ENCODE measurements at regions not wholly inside any gene's neighbourhood (a gene's known extent, or its start where the extent isn't known, plus 50 kb on each side); places are given as distances from the start of the nearest gene placed in this dataset.
"Not testable (repeated sequence)": the region's sequence is repeated elsewhere in the genome, so short reads cannot be mapped to it uniquely, and the experiment has no call there.

- Mint-ChIP-seq H3K9me3 (peaks cover 9% of the 10 kb centered on the region), H3K4me3 (no peak overlapping the region)
Observed at GRCh38 chr17:52979921-52980320, 821.4 kb upstream of the CA10 start.

GRCh38 chr17:52965856-52966255, 807.3 kb upstream of the CA10 start:
- Mint-ChIP-seq H3K36me3 (ENCODE audit: low read depth) (no peaks in the 10 kb centered on the region), H3K27me3 (no peaks in the 10 kb centered on the region), H3K9me3 (peaks cover 16% of the 10 kb centered on the region), H3K4me1 (ENCODE audit: low read depth) (no peaks in the 10 kb centered on the region), H3K4me3 (no peak overlapping the region), H3K27ac (no peak overlapping the region)
- intact Hi-C loops (cut with micrococcal nuclease), result no loop called here

More at GRCh38 chr17:52979921-52980320, 821.4 kb upstream of the CA10 start:
- Mint-ChIP-seq H3K27ac (no peak overlapping the region), H3K36me3 (ENCODE audit: low read depth) (no peaks in the 10 kb centered on the region), H3K4me1 (ENCODE audit: low read depth) (no peaks in the 10 kb centered on the region), H3K27me3 (no peaks in the 10 kb centered on the region)
- intact Hi-C loops (cut with micrococcal nuclease), result no loop called here

- H3K4me1 Mint-ChIP-seq (ENCODE audit: low read depth), result not testable (repeated sequence)
Observed at GRCh38 chr17:52961751-52962150, 803.2 kb upstream of the CA10 start.

GRCh38 chr17:52957411-52957810, 798.9 kb upstream of the CA10 start:
- no peaks in the 10 kb centered on the region for H3K36me3 Mint-ChIP-seq (ENCODE audit: low read depth)
- peaks cover 6% of the 10 kb centered on the region for H3K9me3 Mint-ChIP-seq
- H3K27ac Mint-ChIP-seq, result no peak overlapping the region
- no peaks in the 10 kb centered on the region for H3K4me1 Mint-ChIP-seq (ENCODE audit: low read depth)
- intact Hi-C loops (cut with micrococcal nuclease), result no loop called here
- no peak overlapping the region for H3K4me3 Mint-ChIP-seq
- no peaks in the 10 kb centered on the region for H3K27me3 Mint-ChIP-seq

More at GRCh38 chr17:52961751-52962150, 803.2 kb upstream of the CA10 start:
- H3K27ac Mint-ChIP-seq; H3K4me3 Mint-ChIP-seq; H3K36me3 Mint-ChIP-seq (ENCODE audit: low read depth); H3K27me3 Mint-ChIP-seq; intact Hi-C loops (cut with micrococcal nuclease): not testable (repeated sequence)
- H3K9me3 Mint-ChIP-seq, result peaks cover 14% of the 10 kb centered on the region

- Mint-ChIP-seq H3K27me3 (no peaks in the 10 kb centered on the region), H3K4me3 (no peak overlapping the region), H3K4me1 (ENCODE audit: low read depth) (no peaks in the 10 kb centered on the region), H3K27ac (no peak overlapping the region), H3K36me3 (ENCODE audit: low read depth) (no peaks in the 10 kb centered on the region), H3K9me3 (peaks cover under 1% of the 10 kb centered on the region)
- intact Hi-C loops (cut with micrococcal nuclease), result no loop called here
Observed at GRCh38 chr17:52947418-52947817, 788.9 kb upstream of the CA10 start.

GRCh38 chr17:52938623-52939230, 780.2 kb upstream of the CA10 start:
- intact Hi-C loops (cut with micrococcal nuclease), result no loop called here
- no peaks in the 10 kb centered on the region for H3K36me3 Mint-ChIP-seq (ENCODE audit: low read depth)
- H3K27me3 Mint-ChIP-seq, result no peaks in the 10 kb centered on the region
- H3K9me3 Mint-ChIP-seq, result peaks cover 50% of the 10 kb centered on the region
- H3K27ac Mint-ChIP-seq, result no peak overlapping the region
- H3K4me3 Mint-ChIP-seq, result no peak overlapping the region
- no peaks in the 10 kb centered on the region for H3K4me1 Mint-ChIP-seq (ENCODE audit: low read depth)

- intact Hi-C loops (cut with micrococcal nuclease), result no loop called here
- Mint-ChIP-seq H3K36me3 (ENCODE audit: low read depth) (no peaks in the 10 kb centered on the region), H3K9me3 (peaks cover 8% of the 10 kb centered on the region), H3K4me3 (no peak overlapping the region), H3K27me3 (no peaks in the 10 kb centered on the region), H3K27ac (no peak overlapping the region), H3K4me1 (ENCODE audit: low read depth) (no peaks in the 10 kb centered on the region)
Observed at GRCh38 chr17:52930581-52930980, 772.1 kb upstream of the CA10 start.

GRCh38 chr17:52930145-52930544, 771.6 kb upstream of the CA10 start:
- Mint-ChIP-seq H3K4me1 (ENCODE audit: low read depth) (no peaks in the 10 kb centered on the region), H3K27ac (no peak overlapping the region), H3K27me3 (no peaks in the 10 kb centered on the region), H3K36me3 (ENCODE audit: low read depth) (no peaks in the 10 kb centered on the region), H3K4me3 (no peak overlapping the region), H3K9me3 (peaks cover 8% of the 10 kb centered on the region)
- intact Hi-C loops (cut with micrococcal nuclease), result no loop called here

GRCh38 chr17:52923658-52924057, 765.1 kb upstream of the CA10 start:
- Mint-ChIP-seq H3K36me3 (ENCODE audit: low read depth) (no peaks in the 10 kb centered on the region), H3K4me1 (ENCODE audit: low read depth) (no peaks in the 10 kb centered on the region)
- intact Hi-C loops (cut with micrococcal nuclease), result no loop called here

GRCh38 chr17:52899235-52899634, 740.7 kb upstream of the CA10 start:
- intact Hi-C loops (cut with micrococcal nuclease), result no loop called here
- no peak overlapping the region for H3K4me3 Mint-ChIP-seq
- no peak overlapping the region for H3K27ac Mint-ChIP-seq
- H3K4me1 Mint-ChIP-seq (ENCODE audit: low read depth), result no peaks in the 10 kb centered on the region
- no peaks in the 10 kb centered on the region for H3K36me3 Mint-ChIP-seq (ENCODE audit: low read depth)
- H3K9me3 Mint-ChIP-seq, result no peaks in the 10 kb centered on the region
- no peaks in the 10 kb centered on the region for H3K27me3 Mint-ChIP-seq

More at GRCh38 chr17:52923658-52924057, 765.1 kb upstream of the CA10 start:
- no peaks in the 10 kb centered on the region for H3K9me3 Mint-ChIP-seq
- H3K4me3 Mint-ChIP-seq, result no peak overlapping the region
- H3K27ac Mint-ChIP-seq, result no peak overlapping the region
- H3K27me3 Mint-ChIP-seq, result no peaks in the 10 kb centered on the region

GRCh38 chr17:52895272-52895671, 736.8 kb upstream of the CA10 start:
- Mint-ChIP-seq H3K4me3 (no peak overlapping the region), H3K4me1 (ENCODE audit: low read depth) (no peaks in the 10 kb centered on the region), H3K27ac (no peak overlapping the region), H3K9me3 (no peaks in the 10 kb centered on the region), H3K27me3 (no peaks in the 10 kb centered on the region), H3K36me3 (ENCODE audit: low read depth) (no peaks in the 10 kb centered on the region)
- intact Hi-C loops (cut with micrococcal nuclease), result no loop called here

GRCh38 chr17:52892334-52892733, 733.8 kb upstream of the CA10 start:
- H3K36me3 Mint-ChIP-seq (ENCODE audit: low read depth), result no peaks in the 10 kb centered on the region
- H3K4me1 Mint-ChIP-seq (ENCODE audit: low read depth), result no peaks in the 10 kb centered on the region
- H3K27ac Mint-ChIP-seq, result no peak overlapping the region
- intact Hi-C loops (cut with micrococcal nuclease), result no loop called here
- H3K9me3 Mint-ChIP-seq, result no peaks in the 10 kb centered on the region
- H3K27me3 Mint-ChIP-seq, result no peaks in the 10 kb centered on the region
- H3K4me3 Mint-ChIP-seq, result no peak overlapping the region

- H3K27ac Mint-ChIP-seq, result no peak overlapping the region
- H3K9me3 Mint-ChIP-seq, result no peaks in the 10 kb centered on the region
- H3K4me3 Mint-ChIP-seq, result no peak overlapping the region
- peaks cover 2% of the 10 kb centered on the region for H3K27me3 Mint-ChIP-seq
- no peaks in the 10 kb centered on the region for H3K4me1 Mint-ChIP-seq (ENCODE audit: low read depth)
- H3K36me3 Mint-ChIP-seq (ENCODE audit: low read depth), result no peaks in the 10 kb centered on the region
- intact Hi-C loops (cut with micrococcal nuclease), result no loop called here
Observed at GRCh38 chr17:52885882-52886281, 727.4 kb upstream of the CA10 start.

- H3K4me3 Mint-ChIP-seq; H3K4me1 Mint-ChIP-seq (ENCODE audit: low read depth); H3K36me3 Mint-ChIP-seq (ENCODE audit: low read depth); H3K27ac Mint-ChIP-seq; H3K27me3 Mint-ChIP-seq; intact Hi-C loops (cut with micrococcal nuclease); H3K9me3 Mint-ChIP-seq: not testable (repeated sequence)
Observed at GRCh38 chr17:52883907-52884491, 725.5 kb upstream of the CA10 start.

- H3K27me3 Mint-ChIP-seq; intact Hi-C loops (cut with micrococcal nuclease); H3K27ac Mint-ChIP-seq; H3K9me3 Mint-ChIP-seq; H3K4me3 Mint-ChIP-seq; H3K4me1 Mint-ChIP-seq (ENCODE audit: low read depth); H3K36me3 Mint-ChIP-seq (ENCODE audit: low read depth): not testable (repeated sequence)
Observed at GRCh38 chr17:52846767-52847166, 688.3 kb upstream of the CA10 start.

All from dendritic cell treated with granulocyte-macrophage colony-stimulating factor and Interleukin-4, amounts not matched to agents 40 ng/mL and 50 ng/mL, for 4 days (primary cell).